Smooth muscle cell (in vitro differentiated cells): ENCODE measurements at regions not wholly inside any gene's neighbourhood (a gene's known extent, or its start where the extent isn't known, plus 50 kb on each side); places are given as distances from the start of the nearest gene placed in this dataset.
"Not testable (repeated sequence)": the region's sequence is repeated elsewhere in the genome, so short reads cannot be mapped to it uniquely, and the experiment has no call there.

ENCODE experiments used
- DNase-seq: peaks from one replicate; lab custom pipeline; 2025; ENCODE audit not compliant: unreplicated experiment; lab: John Stamatoyannopoulos, UW
- H2AFZ ChIP-seq: fragments of 200-600 bp; sonication (generic); 2 replicates; pipeline ENCODE4 v1.6.0; 2016; ENCODE audit warnings: antibody characterized with exemption, low read depth, mild to moderate bottlenecking
- H3F3A ChIP-seq: fragments of 200-600 bp; sonication (generic); 2 replicates; pipeline ENCODE4 v1.6.0; 2017; ENCODE audit warnings: antibody characterized with exemption, low read depth
- H3K27ac ChIP-seq: fragments of 200-600 bp; sonication (generic); 2 replicates; pipeline ENCODE4 v1.5.1; 2016; ENCODE audit warnings: low read depth, mild to moderate bottlenecking
- H3K27me3 ChIP-seq: fragments of 200-600 bp; sonication (generic); 2 replicates; pipeline ENCODE4 v1.6.1; 2016; ENCODE audit warnings: low read depth, mild to moderate bottlenecking
- H3K36me3 ChIP-seq: fragments of 200-600 bp; sonication (generic); 2 replicates; pipeline ENCODE4 v1.5.1; 2016; ENCODE audit warnings: low read depth
- H3K4me1 ChIP-seq: fragments of 200-600 bp; sonication (generic); 2 replicates; pipeline ENCODE4 v1.5.1; 2016; ENCODE audit warnings: low read depth
- H3K4me2 ChIP-seq: fragments of 200-600 bp; sonication (generic); 2 replicates; pipeline ENCODE4 v1.6.0; 2016; ENCODE audit warnings: mild to moderate bottlenecking
- H3K4me3 ChIP-seq: fragments of 200-600 bp; sonication (generic); 2 replicates; pipeline ENCODE4 v1.5.1; 2016; ENCODE audit warnings: mild to moderate bottlenecking
- H3K79me2 ChIP-seq: fragments of 200-600 bp; sonication (generic); 2 replicates; pipeline ENCODE4 v1.6.0; 2016; ENCODE audit warnings: low read depth, mild to moderate bottlenecking
- H3K9ac ChIP-seq: fragments of 200-600 bp; sonication (generic); 2 replicates; pipeline ENCODE4 v1.6.0; 2016; ENCODE audit warnings: low read depth
- H3K9me3 ChIP-seq: fragments of 200-600 bp; sonication (generic); replicated peaks from 2 replicates; pipeline ENCODE4 v1.5.1; 2016; ENCODE audit warnings: low read depth
- H4K20me1 ChIP-seq: fragments of 200-600 bp; sonication (generic); 2 replicates; pipeline ENCODE4 v1.6.0; 2016; ENCODE audit warnings: low read depth
- WGBS: methylation state at CpG from one replicate; pipeline ENCODE4 v1.1.7; 2016; ENCODE audit warnings: low lambda C conversion rate; 5-methylcytosine and 5-hydroxymethylcytosine counted together

GRCh38 chr11:49560593-49560992 lies 352.2 kb upstream of the FOLH1 start:
- H3K36me3 ChIP-seq, H3K27ac ChIP-seq, H3K79me2 ChIP-seq, H3K4me3 ChIP-seq, H3K4me1 ChIP-seq, H3K9ac ChIP-seq, H3K9me3 ChIP-seq, H3K4me2 ChIP-seq, DNase-seq, H2AFZ ChIP-seq, H3K27me3 ChIP-seq, H4K20me1 ChIP-seq, H3F3A ChIP-seq: not testable (repeated sequence)
- 82% methylated on average over 8 of the region's 13 CpGs for WGBS

- H3K9ac ChIP-seq, H4K20me1 ChIP-seq, DNase-seq, H3K79me2 ChIP-seq, H3K27ac ChIP-seq, H3K4me3 ChIP-seq, H3K4me2 ChIP-seq, H3K27me3 ChIP-seq, H2AFZ ChIP-seq, H3K9me3 ChIP-seq, H3K4me1 ChIP-seq, H3F3A ChIP-seq, H3K36me3 ChIP-seq: not testable (repeated sequence)
- WGBS, result 82% methylated on average over 27 of the region's 27 CpGs
These were observed 353.0 kb upstream of the FOLH1 start for GRCh38 chr11:49561240-49561880.

DNA sequence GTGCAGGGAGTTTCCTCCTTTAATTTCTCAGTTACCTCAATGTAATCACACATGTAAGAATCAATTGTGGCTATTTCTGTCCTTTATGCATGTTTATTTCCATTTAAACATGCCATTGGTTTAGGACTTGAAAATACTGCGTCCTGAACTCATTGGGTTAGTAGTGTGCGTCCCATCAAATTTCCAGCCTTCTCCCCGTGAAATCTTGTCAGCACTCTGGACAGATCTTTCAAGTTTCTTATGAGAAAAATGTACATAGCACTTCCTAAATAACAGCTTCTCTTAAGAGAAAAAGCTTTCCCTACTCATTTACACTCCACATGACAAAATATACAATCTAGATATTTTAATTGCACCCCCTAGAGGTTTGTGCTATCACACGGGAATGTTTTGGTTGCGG lies 353.9 kb upstream of the FOLH1 start:
- not testable (repeated sequence) for H3F3A ChIP-seq, H3K27ac ChIP-seq, H3K36me3 ChIP-seq, H3K27me3 ChIP-seq, H3K79me2 ChIP-seq, H4K20me1 ChIP-seq, H3K4me2 ChIP-seq, DNase-seq, H3K9me3 ChIP-seq, H3K4me3 ChIP-seq, H3K9ac ChIP-seq, H3K4me1 ChIP-seq, H2AFZ ChIP-seq
- 76% methylated on average over 5 of the region's 5 CpGs for WGBS

DNA sequence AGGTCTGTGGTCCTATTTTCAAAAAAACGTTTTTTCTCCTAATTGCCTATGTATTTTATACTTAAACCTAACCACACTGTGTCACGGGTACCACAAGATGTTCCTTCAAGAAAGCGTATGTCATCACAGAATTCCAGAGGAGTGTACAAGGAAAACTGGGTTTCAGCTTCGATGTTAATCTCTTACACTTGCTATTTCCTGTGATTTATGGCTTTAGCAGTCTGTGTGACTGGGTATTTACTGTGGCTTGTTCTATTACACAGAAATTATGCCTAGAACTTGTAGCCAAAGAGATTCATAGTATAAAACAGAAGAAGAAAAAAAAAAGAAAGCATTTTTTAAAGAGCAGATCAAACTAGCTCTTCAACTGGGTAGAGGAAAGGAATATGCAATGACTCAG lies 371.1 kb upstream of the FOLH1 start:
- H3K4me3 ChIP-seq, H3K9me3 ChIP-seq, H3K27ac ChIP-seq, H3K79me2 ChIP-seq, H3K27me3 ChIP-seq, H3K36me3 ChIP-seq, H3K4me1 ChIP-seq, H4K20me1 ChIP-seq, DNase-seq, H3K9ac ChIP-seq, H2AFZ ChIP-seq, H3F3A ChIP-seq, H3K4me2 ChIP-seq: not testable (repeated sequence)
- 51% methylated on average over 4 of the region's 4 CpGs for WGBS

GRCh38 chr11:49585495-49585894 lies 366.7 kb upstream of the OR4C13 start:
- H3K4me1 ChIP-seq, H4K20me1 ChIP-seq, H3F3A ChIP-seq, H3K9me3 ChIP-seq, H3K79me2 ChIP-seq, H3K9ac ChIP-seq, DNase-seq, H3K4me3 ChIP-seq, H3K27me3 ChIP-seq, H3K36me3 ChIP-seq, H3K4me2 ChIP-seq, H3K27ac ChIP-seq, H2AFZ ChIP-seq: not testable (repeated sequence)
- WGBS, result 34% methylated on average over 2 of the region's 2 CpGs

GRCh38 chr11:49608892-49609291 lies 343.3 kb upstream of the OR4C13 start:
- not testable (repeated sequence) for H3K4me3 ChIP-seq

GRCh38 chr11:49623872-49624271 lies 328.3 kb upstream of the OR4C13 start:
- H3K4me2 ChIP-seq, H3K4me1 ChIP-seq, H2AFZ ChIP-seq, H3F3A ChIP-seq, H3K36me3 ChIP-seq, H4K20me1 ChIP-seq, DNase-seq, H3K27me3 ChIP-seq, H3K9me3 ChIP-seq, H3K9ac ChIP-seq, H3K27ac ChIP-seq, H3K4me3 ChIP-seq, H3K79me2 ChIP-seq: not testable (repeated sequence)
- 0% methylated on average over 1 of the region's 1 CpG for WGBS

More at GRCh38 chr11:49608892-49609291, 343.3 kb upstream of the OR4C13 start:
- not testable (repeated sequence) for H3K79me2 ChIP-seq, H2AFZ ChIP-seq, H3K9ac ChIP-seq, DNase-seq, H3K4me1 ChIP-seq, H3K4me2 ChIP-seq, H3K27ac ChIP-seq, H4K20me1 ChIP-seq, H3K27me3 ChIP-seq, H3K9me3 ChIP-seq, H3K36me3 ChIP-seq, H3F3A ChIP-seq

- H2AFZ ChIP-seq, H3F3A ChIP-seq, DNase-seq, H3K4me2 ChIP-seq, H3K27ac ChIP-seq, H3K4me1 ChIP-seq, H3K9me3 ChIP-seq, H3K27me3 ChIP-seq, H3K79me2 ChIP-seq, H3K36me3 ChIP-seq, H4K20me1 ChIP-seq, H3K9ac ChIP-seq, H3K4me3 ChIP-seq: not testable (repeated sequence)
- 89% methylated on average over 2 of the region's 2 CpGs for WGBS
These were observed 281.5 kb upstream of the OR4C13 start for GRCh38 chr11:49670705-49671104.

- not testable (repeated sequence) for DNase-seq, H3K79me2 ChIP-seq, H3K27me3 ChIP-seq, H2AFZ ChIP-seq, H3K9ac ChIP-seq, H3K9me3 ChIP-seq, H3K4me3 ChIP-seq, H3K4me2 ChIP-seq, H3K4me1 ChIP-seq, H3K27ac ChIP-seq, H3F3A ChIP-seq, H3K36me3 ChIP-seq, H4K20me1 ChIP-seq
- WGBS, result 44% methylated on average over 1 of the region's 1 CpG
These were observed 250.1 kb upstream of the OR4C13 start for GRCh38 chr11:49702121-49702520.
